Left lung (tissue), 4 donors: ENCODE measurements at regions not wholly inside any gene's neighbourhood (a gene's known extent, or its start where the extent isn't known, plus 50 kb on each side); places are given as distances from the start of the nearest gene placed in this dataset.

Experiments used
- ATAC-seq: fragments of 200-7000 bp; cut with Tn5 transposase; one replicate; pipeline ENCODE4 v1.9.1; 2020; ENCODE audit warnings: moderate library complexity
- DNase-seq, 4 donors: peaks; one replicate each; pipeline ENCODE4 v3.0.0-alpha.2; 2013 to 2020
- H3K27ac ChIP-seq, 2 donors: fragments of 200-600 bp; sonication (generic) in 1 of 2; one replicate each; pipeline versions ENCODE4 v1.5.0 to v1.8.0; 2020 to 2021
- H3K27me3 ChIP-seq, 2 donors: fragments of 200-600 bp; sonication (generic) in 1 of 2; one replicate each; pipeline versions ENCODE4 v1.5.0 to v1.8.0; 2020 to 2021
- H3K36me3 ChIP-seq, 2 donors: fragments of 200-600 bp; sonication (generic) in 1 of 2; one replicate each; pipeline versions ENCODE4 v1.5.0 to v1.8.0; 2020 to 2021
- H3K4me1 ChIP-seq, 2 donors: fragments of 200-600 bp; one replicate each; pipeline ENCODE4 v1.8.0; 2021
- H3K4me3 ChIP-seq, 2 donors: fragments of 200-600 bp; sonication (generic) in 1 of 2; one replicate each; pipeline versions ENCODE4 v1.5.0 to v1.8.0; 2020 to 2021; ENCODE audit warnings: mild to moderate bottlenecking in 1 of 2
- H3K9me3 ChIP-seq, 2 donors: fragments of 200-600 bp; sonication (generic) in 1 of 2; one replicate each; pipeline versions ENCODE4 v1.5.0 to v1.8.0; 2020 to 2021
- intact Hi-C, 2 donors: fragments of 100-400 bp; cut with DNase I; formaldehyde crosslinking; loops; one replicate each; pipeline versions ENCODE4 v1.11.2 to v1.14.2; 2022
- TF ChIP-seq, protein P1 (sequence below), 2 donors: fragments of 200-600 bp; sonication (generic) in 1 of 2; IDR thresholded peaks; one replicate each; pipeline versions ENCODE4 v1.5.0 to v1.8.0; 2021; ENCODE audit warnings: antibody characterized with exemption in 2 of 2
- donor health status: DM: no; HTN: yes; CAD: no.
- donor health status: DM: no; HTN: no; CAD: no.

DNA sequence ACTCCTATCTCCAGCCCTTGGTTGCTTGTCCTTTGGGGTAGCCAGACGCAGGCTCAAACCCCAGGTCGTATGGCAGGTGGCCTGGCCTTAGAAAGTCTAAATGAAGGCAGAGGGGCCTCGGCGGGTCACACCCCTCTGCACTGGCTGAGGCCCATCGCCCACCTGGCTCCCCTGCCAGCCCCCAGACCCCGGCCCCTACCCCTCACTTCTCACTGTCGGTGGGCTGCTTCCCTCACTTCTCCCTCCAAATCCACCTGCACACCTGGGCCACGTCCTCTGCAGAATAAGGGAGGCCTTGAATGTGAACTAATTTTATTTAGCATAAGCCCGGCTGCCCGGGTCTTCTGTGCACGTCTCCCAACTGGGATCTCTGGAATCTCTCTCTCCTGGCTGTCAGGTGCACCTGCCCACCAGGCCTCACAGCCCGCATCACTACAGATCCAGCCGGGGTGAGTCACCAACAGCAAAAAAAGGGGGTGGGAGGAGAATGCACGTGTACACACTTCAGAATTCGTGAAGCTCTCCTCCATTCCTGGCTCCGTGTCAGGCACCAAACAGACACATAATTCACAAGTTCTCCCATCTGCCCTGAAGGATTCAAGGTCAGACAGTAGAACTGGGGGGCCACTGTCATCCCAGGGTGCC, 107.5 kb upstream of the SIM2 start:
- ATAC-seq (no peak), DNase-seq (peak in 1 of 4 donors; percentile 45)
- Histone ChIP-seq H3K4me3 (no peak overlapping the region), H3K27me3 (peaks cover 0 to 18% of the 10 kb centered on the region in 2 donors), H3K27ac (no peak overlapping the region), H3K4me1 (no peaks in the 10 kb centered on the region), H3K36me3 (no peaks in the 10 kb centered on the region), H3K9me3 (no peaks in the 10 kb centered on the region)
- intact Hi-C loops, result no loop called here
- TF ChIP-seq, protein P1, sequence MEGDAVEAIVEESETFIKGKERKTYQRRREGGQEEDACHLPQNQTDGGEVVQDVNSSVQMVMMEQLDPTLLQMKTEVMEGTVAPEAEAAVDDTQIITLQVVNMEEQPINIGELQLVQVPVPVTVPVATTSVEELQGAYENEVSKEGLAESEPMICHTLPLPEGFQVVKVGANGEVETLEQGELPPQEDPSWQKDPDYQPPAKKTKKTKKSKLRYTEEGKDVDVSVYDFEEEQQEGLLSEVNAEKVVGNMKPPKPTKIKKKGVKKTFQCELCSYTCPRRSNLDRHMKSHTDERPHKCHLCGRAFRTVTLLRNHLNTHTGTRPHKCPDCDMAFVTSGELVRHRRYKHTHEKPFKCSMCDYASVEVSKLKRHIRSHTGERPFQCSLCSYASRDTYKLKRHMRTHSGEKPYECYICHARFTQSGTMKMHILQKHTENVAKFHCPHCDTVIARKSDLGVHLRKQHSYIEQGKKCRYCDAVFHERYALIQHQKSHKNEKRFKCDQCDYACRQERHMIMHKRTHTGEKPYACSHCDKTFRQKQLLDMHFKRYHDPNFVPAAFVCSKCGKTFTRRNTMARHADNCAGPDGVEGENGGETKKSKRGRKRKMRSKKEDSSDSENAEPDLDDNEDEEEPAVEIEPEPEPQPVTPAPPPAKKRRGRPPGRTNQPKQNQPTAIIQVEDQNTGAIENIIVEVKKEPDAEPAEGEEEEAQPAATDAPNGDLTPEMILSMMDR (IDR thresholded peaks at IDR 0.05), result no peak

DNA sequence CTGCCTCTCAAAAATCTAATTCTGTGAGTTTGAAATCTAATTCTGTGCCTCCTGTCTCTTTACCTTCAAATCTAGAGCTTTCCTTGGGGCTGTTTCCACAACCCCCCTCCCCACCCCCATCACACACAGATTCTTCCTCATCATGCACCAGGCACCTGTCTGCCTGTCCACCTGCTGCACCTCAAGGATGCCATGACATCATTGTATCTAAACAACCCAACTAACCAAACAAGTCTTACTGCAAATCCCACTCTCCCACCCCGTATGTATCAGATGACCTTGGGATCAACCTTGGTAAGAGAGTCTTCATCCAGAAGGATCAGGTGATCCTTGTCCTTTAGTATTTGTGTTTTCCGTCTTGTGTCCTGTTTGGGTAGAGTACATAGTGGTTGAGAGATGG, 102.7 kb upstream of the SIM2 start:
- TF ChIP-seq, protein P1 (IDR thresholded peaks at IDR 0.05), result no peak
- no peak overlapping the region for H3K4me3 ChIP-seq
- no peaks in the 10 kb centered on the region for H3K4me1 ChIP-seq
- peaks cover 0 to 42% of the 10 kb centered on the region in 2 donors for H3K27me3 ChIP-seq
- intact Hi-C loops, result no loop called here
- ATAC-seq, result no peak
- peaks cover 0 to 3% of the 10 kb centered on the region in 2 donors for H3K9me3 ChIP-seq
- no peak for DNase-seq
- no peak overlapping the region for H3K27ac ChIP-seq
- no peaks in the 10 kb centered on the region for H3K36me3 ChIP-seq

DNA sequence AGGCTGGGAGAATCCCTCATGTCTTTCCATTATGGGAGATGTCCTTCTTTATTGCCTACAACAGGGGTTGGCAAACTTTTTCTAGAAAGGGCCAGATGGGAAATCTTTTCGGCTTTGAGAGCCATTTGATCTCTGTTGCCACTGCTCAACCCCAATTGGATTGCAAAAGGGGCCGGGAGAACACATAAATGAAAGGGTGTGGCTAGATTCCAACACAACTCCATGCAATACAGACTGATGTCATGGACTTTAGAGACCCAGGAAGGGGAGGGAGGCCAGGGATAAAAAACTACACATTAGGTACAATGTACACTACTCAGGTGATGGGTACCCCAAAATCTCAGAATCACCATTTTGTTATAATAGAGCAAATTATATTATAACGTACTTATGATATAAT, 97.6 kb upstream of the SIM2 start:
- H3K9me3 ChIP-seq, result peaks cover 0 to 3% of the 10 kb centered on the region in 2 donors
- H3K27me3 ChIP-seq, result peaks cover 0 to 64% of the 10 kb centered on the region in 2 donors
- intact Hi-C loops, result no loop called here
- ATAC-seq (no peak), DNase-seq (no peak)
- TF ChIP-seq, protein P1 (IDR thresholded peaks at IDR 0.05), result no peak
- H3K4me3 ChIP-seq, result no peak overlapping the region
- no peaks in the 10 kb centered on the region for H3K36me3 ChIP-seq
- no peak overlapping the region for H3K27ac ChIP-seq
- H3K4me1 ChIP-seq, result no peaks in the 10 kb centered on the region

DNA sequence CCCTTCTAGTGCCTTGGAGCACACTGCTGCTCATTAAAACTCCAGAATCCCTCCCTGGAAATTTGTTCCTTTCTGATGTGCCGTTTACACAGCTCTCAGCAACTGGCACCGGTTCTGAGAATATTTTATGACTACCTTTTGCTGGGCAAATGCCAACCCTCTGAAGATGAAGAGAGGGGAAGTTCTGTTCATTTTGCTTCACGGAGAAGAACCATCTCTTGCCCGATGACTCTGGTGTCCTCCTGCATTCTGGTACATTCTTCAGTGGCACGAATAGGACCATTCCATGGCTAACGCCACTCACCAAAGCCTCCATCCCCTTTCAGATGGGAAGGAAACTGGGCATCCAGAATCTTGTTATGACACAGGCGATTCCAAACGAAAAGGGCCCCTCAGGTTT, 96.2 kb upstream of the SIM2 start:
- TF ChIP-seq, protein P1 (IDR thresholded peaks at IDR 0.05), result no peak
- Histone ChIP-seq H3K9me3 (peaks cover 0 to 3% of the 10 kb centered on the region in 2 donors), H3K27me3 (peaks cover 0 to 59% of the 10 kb centered on the region in 2 donors), H3K4me3 (no peak overlapping the region), H3K27ac (no peak overlapping the region), H3K4me1 (no peaks in the 10 kb centered on the region), H3K36me3 (no peaks in the 10 kb centered on the region)
- no peak for ATAC-seq
- DNase-seq, result no peak
- intact Hi-C loops, result no loop called here

DNA sequence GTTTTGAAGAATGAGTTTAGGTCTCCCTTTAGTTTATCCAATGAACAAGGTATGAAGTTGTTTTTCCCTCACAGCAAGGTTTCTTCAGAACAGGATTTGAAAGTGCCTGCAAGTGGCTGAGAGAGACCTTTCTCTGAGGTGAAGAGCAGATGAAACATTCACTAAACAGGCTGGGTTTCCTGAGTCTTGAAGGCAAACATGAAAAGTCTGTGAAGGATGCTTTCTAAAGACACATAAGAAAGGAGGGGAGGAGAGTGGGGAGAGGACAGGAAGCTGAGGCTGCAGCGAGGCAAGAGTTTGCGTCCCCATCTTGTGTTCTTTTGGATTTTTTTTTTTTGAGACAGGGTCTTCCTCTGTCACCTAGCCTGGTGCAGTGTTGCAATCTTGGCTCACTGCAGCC, 95.7 kb upstream of the SIM2 start:
- ATAC-seq (no peak), DNase-seq (no peak)
- intact Hi-C loops, result no loop called here
- Histone ChIP-seq H3K4me1 (no peaks in the 10 kb centered on the region), H3K27me3 (peaks cover 0 to 54% of the 10 kb centered on the region in 2 donors), H3K36me3 (no peaks in the 10 kb centered on the region), H3K9me3 (peaks cover 0 to 3% of the 10 kb centered on the region in 2 donors), H3K27ac (no peak overlapping the region), H3K4me3 (no peak overlapping the region)
- TF ChIP-seq, protein P1 (IDR thresholded peaks at IDR 0.05), result no peak
